NCI-H128 (cell line): ENCODE measurements at regions not wholly inside any gene's neighbourhood (a gene's known extent, or its start where the extent isn't known, plus 50 kb on each side); places are given as distances from the start of the nearest gene placed in this dataset.

Experiments used
- DNase-seq: peaks from one replicate; lab custom pipeline; 2025; ENCODE audit not compliant: unreplicated experiment; lab: John Stamatoyannopoulos, UW

DNA sequence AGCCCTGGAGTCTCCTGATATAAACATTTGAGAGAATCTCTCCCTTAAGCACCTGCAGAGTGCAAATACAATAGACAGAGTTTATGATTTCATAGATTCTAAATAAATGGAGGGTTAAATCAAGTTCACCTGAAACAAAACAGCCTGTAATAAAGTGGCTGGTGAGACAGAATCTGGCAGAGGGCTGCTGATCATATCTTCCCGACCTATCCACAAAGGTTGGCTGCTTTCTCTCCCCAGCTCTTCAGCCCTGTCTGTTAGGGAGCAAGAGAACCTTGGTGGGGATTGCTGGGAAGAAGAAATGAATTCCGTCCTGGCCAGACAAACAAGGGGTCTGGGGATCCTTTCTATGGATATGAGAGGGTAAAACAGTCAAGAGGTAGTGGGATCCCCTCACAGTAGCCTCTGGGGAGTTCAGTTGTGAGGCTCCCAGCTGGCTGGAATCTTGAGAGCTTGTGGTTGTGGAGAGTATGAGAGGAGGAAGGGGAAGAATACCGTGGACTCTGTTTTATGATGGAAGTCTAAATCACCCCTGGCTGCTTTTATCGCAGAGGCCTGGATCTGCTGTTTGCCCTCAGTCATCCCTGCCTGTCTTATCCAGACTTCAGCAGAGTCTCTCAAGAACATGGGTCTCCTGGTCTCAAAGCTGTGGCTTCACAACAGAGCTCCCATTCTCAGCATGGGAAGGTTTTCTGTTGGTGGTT, 451.3 kb downstream of the NTRK3 start:
- no peak for DNase-seq

DNA sequence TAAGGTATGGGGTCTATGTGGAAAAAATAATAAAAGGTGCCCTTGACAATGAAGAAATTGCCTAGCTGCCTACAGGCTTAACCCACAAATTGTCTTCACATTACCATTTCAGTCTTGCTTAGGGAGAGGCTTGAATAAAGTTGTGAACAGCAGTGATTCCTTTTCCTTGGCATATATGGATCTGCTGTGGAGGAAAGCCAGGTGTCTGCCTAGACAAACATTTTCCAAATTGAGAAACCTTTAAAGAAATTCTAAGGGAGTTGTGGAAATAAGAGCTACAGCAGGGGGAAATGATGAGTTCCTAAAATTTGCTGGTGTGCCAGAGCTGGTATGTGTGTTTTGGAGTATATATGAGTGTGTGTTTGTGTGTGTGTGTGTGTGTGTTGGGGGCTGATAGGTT, 452.1 kb downstream of the NTRK3 start:
- DNase-seq = no peak

DNA sequence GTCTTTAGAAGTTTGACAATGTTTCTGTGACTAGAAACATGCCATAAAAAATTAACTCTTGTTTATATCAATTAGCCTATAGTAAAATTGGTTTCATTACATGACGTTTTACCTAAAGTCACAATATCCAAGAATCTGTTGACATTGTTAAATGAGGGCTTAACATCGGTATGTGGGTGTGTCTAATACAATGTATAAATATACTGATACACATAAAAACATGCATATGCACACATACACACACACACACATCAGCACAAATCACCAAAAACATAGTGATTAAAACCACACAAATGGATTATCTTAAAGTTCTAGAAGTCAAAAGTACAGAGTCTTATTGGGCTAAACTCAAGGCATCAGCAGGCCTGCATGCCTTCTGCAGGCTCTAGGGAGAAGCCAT, 456.7 kb downstream of the NTRK3 start:
- no peak for DNase-seq

DNA sequence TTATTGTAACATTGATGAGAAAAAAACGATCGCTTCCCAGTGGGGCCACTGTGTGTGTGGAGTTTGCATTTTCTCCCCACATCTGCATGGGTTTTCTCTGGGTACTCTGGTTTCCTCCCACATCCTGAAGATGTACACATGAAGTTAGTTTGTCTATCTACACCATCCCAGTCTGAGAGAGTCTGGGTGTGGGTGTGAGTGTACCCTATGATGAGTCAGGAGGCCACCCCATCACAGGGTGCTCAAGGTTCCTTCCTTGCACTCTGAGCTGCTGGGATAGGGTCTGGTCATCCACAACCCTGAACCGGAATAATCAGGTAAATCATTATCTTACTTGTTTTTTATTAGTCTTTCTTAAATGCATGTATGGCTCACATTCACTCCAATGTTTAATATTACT, 457.1 kb downstream of the NTRK3 start:
- DNase-seq = no peak

DNA sequence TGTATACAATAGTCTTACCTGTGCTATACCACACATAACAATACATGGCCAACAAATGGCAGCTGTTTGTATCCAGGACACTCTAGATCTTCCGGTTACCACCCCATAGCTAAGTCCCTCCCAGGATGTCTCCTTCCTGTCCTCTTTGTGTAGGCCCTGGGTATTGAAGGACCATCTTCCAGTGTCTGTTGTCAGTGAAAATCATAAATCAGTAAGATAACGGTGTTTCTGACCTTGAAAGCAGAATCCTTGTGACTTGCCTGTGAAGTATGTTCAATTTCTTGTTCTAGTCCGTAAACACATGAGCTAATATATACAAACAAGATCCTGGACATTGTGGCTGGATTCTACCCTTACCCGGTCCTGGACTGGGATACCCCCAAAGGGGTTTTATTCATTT, 462.8 kb downstream of the NTRK3 start:
- DNase-seq = no peak

DNA sequence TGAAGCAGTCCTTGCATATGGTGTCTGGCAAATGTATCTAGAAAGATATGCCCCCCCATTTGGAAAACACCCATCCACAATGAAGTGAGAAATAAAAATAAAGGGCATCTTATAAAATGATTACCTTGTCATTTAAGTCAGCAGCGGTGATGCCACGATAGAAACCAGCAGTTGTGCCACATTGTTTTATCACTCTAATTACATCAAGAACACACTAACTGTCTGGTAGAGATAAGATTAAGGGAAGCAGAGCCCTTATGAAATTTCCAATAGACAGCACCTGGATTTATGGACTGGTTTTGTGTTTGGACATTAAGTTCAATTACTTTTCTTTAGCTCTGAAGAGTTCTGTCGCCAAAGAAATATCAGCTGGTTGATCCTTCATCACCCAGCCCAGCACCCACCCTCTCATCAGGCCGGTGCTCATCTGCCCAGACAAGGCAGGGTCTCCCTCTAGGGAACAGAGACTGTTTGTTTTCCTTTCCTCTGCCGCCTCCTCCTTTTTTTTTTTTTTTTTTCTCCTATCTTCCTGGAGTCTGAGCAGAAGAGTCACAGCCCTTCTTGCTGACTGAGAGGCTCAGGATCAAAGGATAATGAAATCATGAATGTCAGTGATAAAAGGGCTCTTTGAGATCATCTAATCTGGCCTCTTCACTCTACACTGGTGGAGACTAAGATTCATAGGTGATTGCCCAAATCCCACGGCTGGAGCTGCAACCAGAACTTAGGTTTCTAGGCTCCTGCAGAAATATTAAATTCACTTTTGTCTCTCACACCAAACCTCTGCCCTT, 464.1 kb downstream of the NTRK3 start:
- no peak for DNase-seq

DNA sequence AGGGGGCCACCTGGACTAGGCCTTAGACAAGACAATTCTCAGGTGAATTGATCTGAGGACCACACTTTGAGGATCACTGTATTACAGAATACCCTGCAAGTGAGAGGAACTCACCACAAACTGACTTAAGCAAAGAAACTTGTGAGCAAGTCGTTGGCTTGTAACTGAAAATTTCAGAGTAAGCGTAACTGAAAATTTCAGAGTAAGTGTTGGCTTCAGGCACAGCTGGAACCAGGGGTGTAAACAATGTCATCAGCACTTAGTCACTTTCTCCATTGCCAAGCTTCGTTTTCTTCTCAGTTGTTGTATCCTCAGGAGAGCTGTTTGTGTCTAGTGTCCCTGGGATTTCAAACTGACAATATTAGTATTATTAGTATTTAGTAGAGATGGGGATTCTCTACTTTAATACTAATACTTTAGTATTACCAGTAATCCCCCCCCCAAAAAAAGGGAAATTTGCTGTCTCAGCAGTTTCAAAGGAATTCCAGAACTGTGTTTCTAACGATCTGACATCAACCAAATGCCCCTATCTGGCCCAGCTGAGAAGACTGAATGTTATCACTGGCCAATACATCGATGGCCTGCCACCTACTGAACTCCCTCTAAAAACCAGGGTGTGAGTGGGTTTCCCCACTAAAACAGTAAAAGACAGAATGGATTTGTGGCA, 474.4 kb downstream of the NTRK3 start:
- no peak for DNase-seq

DNA sequence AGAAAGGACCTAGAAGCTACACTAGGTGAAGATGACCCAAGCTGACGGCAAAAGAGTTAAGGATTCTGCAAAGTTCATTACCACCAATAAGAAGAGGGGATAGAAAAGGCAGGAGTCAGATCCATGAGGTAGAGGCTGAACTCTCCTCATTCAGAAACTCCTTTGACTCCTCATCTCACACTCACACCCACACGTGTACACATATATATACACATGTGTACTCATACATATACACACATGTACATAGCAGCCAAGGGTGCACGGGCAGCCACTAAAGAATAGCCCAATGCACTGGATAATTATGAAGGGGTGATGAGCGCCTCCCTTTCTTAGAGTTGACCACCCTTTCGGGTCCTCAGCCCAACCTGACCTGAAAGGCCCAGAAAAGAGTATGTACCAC, 476.8 kb downstream of the NTRK3 start:
- DNase-seq = no peak

DNA sequence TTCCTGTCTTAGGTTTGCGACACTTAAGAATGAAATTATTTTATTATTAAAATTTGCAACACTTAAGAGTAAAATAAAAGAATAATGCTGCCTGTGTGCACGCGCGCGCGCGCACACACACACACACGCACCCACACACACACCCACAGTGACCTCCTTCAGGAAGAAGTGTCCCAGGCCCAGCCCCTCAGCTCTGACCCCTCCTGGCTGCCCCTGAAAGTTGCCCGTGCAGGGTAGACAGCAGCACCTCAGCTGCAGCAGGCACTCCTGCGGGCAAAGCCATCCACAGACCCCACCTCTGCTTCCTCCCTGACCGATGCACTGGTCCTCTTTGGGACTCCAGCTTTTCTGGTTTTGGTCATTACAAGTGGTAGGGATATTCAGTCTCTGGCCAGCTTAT, 478.2 kb downstream of the NTRK3 start:
- DNase-seq = no peak

DNA sequence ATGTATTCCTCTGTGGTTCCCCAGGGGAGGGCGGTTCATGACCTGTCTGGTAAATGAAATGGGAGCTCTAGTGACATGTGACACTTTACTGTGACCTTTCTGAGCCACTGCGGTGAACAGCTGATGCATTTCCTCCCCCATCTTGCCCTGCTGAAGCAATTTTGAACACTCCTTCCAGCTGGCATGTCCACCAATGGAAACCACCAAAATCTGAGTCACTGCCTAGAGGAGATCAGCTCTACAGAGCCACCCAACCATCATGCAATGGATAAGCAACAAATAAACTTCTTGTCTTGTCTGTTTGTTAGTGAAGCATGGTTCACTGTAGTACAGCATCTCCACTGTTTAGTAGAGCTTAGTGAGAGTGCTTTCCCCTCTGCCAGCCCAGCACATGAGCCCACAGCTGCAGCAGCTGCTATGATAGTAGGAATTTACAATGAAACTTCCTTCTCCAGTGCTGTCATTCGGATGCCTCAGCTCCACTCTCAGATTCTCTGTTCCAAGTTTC, 479.4 kb downstream of the NTRK3 start:
- DNase-seq = no peak

DNA sequence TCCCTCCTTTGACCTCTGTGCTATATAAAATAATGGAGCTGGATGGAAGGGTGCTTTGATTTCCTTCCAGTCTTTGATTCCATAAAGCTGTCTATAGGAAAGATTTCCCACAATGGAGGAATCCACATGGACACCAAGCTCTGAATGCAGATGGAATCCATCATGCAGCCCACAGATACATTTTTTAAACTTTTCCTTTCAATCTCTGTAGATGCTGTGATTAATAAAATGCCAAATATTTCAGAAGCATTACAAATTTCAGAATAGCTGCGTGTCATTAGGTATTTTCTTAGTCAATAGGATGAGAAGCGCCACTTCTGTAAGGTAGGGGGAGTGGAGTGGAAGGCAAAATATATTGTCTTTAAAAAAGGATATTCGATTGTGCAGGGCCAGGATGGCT, 489.0 kb downstream of the NTRK3 start:
- DNase-seq = no peak

DNA sequence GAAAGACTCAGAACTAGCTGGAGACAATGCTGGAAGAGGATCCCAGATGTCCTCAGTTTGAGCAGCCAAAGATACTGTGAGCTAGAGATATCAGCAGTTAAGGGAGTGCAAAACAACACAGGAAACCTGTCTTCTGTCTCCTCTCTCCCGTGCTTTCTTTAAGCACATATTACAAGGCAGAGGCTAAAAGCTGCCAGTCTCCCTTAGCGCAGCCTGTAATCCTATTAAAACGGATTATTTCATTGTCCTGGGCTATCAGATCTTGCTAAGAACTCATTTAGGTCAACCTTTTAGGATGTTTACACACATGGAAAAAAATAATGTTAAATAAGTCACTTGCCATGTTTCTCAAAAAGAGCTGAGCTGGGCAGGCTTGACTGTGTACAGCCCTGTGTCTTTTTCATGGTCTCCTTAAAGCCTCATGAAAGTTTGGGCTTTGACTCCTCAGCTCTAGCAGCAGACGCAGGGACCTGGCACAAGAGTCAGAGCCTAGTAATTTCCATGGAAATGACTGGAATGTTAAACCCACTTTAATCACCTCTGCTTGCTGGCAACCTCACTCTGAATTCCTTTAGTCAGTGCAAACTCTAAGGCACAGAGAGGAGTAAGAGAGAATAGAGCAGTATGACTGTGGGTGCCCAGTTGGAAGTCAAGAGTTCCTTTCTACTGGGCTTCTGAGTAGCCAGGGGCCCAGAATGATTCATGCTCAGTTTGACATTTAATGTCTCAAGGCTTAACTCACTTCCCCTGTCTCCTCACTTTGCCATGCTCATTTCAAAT, 491.9 kb downstream of the NTRK3 start:
- no peak for DNase-seq

DNA sequence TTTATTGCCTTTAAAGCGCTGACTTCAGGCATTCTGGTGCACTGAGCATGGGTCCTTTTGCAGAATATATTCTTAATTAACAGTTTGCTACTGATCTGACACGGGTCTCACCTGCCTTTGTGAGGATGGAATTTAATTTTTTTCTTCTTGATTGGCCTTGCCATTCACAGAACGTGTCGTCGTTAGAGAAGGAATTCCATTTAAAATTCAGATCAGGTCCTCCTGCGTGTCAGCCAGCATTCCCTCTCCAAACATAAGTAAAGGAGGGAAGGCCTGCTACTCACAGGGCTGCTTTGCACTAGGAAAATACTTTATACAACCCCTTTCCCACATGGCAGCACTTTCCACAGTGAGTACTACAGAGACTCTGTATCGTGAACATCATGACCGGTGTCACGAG, 492.7 kb downstream of the NTRK3 start:
- no peak for DNase-seq

DNA sequence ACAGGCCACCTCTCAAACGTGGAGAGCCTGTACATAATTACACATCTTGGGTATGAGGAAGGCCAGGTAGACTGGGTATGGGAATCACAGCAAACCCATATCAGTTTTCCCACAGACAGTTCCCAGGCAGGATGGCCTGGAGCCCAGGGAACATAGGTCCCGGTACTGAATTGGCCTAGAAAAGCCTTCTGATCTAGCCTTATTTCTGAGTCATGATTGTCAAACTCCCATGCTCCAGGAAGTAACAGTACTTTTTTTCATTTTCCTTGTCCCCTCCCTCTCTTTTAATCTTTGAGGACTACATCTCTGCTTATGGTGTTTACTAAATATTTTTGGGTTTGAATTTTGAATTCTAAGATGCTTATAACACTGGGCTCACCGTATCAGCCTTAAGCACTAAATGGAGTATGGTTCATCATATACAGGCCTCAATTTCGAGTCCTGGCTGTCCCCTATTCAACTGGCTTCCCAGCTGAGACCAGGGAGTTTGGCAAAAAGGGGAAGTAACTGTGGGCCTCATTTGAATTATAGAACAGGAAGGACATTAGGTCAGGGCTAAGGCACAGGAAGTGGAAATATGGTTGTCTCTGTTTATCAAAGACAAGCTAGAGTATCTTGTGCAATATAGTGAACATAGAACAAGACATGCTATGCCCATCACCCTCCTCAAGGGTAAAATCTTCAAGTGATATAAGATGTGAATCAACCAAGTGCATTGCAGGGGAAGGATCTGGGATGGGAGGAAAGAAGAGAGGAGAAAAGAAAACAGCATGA, 494.6 kb downstream of the NTRK3 start:
- no peak for DNase-seq

DNA sequence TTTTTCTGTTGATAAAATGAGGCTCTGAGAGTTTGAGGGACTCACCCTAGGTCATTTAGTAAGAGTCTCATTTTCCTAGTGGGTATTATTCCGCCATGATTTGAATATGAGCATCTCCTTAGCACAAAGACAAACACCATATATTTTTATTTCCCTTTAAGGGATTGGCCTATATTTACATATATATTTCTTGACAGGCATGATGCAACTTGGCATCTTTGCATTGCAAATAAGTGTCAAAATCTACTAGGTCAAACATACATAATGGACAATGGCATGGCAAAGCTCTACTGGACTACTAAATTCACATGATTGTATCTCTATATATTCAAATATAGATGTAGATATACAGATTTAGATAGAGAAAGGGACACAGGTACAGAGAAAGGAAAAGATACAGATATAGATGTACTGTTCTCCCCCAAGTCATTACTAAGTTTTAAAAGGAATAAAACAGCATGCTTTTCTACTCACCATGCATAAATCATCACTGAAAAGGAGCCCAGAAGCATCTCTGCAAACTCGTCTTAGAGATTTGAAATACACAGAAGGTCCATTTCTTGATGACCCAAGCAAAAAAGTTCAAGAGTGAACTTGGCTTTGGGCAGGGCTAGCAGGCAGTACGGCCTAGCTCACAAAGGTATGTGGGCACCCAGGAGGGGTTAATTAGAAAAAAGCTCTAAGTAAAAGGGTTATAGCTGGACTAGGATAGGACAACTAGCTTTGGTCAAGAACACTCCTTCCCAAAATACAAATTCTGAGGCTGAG, 495.8 kb downstream of the NTRK3 start:
- no peak for DNase-seq

DNA sequence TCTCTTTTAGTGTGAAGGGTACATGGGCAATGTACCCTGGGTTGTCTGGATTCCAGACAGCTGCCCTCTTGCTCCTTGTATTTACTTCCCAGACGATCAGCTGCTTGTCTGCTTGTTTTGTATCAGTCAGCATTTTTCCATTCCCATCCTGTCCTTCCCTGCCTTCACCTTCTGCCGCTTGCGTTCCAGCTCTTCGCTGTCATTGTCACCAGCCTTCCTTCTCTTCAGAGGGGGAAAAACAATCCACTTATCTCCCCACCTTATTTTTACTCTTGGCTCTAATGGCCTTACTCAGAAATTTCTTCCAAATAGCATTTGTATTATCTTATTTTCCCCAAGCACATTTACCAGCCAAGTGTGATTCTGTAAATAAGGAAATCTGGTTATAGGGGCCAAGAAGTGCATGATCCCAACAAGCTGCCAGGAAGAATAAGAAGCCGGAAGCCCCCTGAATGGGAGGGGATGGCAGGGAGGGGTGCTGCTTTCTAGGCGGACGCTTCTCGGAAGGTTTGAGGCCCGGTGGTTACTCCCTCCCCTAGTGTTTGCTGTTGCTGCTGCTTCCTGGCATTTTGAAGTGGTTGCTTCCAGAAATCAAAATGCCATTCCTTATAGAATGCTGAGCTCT, 497.6 kb downstream of the NTRK3 start:
- no peak for DNase-seq

DNA sequence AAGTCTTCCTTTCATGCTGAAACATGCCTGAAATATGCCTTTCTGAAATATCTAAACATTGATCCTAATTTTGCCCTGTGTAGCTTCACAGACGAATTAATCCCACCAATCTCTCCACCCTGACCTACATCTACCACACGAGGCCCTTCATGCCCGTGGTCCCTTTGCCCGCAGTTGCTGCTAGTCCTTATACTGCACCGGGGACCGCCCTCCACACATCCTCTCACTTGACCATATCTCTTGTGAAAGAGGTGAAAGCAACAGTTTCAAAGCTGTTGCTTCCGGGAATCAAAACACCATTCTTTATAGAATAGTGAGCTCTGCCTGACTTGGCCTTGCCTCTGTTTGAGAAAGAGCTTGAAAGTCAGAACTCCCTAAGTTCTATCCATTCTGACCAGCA, 499.5 kb downstream of the NTRK3 start:
- no peak for DNase-seq

DNA sequence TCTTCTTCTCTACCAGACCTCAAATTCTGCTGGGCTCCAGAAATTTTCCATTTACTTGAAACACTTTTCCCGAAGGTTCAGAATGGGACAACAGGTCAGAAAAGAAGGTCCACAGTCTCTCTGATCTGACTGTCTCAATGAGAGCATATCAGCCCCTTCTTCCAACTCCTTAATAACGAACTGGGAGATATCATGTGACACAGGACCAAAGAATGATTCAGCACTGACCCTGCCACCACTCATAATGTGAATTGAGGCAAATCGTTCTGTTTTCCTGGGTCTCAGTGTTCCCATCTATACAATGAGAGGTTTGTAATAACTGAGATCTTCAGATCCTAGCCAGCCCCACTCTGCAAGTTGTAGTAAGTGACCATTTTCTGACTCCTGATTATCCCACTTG, 500.5 kb downstream of the NTRK3 start:
- no peak for DNase-seq

DNA sequence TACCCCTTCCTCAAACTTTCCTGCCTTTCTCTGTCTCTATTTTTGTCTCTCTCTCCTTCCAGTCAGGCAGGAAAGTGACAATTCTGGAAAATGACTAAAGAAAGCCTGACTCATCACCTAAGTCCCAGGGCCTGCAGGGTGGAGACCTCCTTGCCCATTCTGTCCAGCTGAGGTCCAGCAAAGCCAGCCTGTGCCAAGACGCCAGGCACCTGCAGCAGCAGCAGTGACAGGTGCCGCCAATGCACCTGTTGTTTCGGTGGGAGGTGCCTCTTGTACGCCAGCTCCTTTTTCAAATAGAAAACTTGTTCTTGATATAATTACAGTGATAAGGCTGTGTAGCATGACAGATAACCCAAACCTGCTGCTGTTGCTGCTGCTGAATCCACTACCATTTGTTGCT, 501.3 kb downstream of the NTRK3 start:
- no peak for DNase-seq
